GM12872 (cell line): ENCODE measurements at regions not wholly inside any gene's neighbourhood (a gene's known extent, or its start where the extent isn't known, plus 50 kb on each side); places are given as distances from the start of the nearest gene placed in this dataset.

Source experiments
- CTCF ChIP-seq: IDR thresholded peaks from 3 replicates; pipeline ENCODE4 v1.5.1; 2011; ENCODE audit warnings: low read depth, mild to moderate bottlenecking, low read length, moderate library complexity; ENCODE audit not compliant: insufficient read depth

GRCh38 chr21:35207322-35207721 is 158.2 kb upstream of the RUNX1 start:
- no peak for TF ChIP-seq CTCF

GRCh38 chr21:35206141-35207125 is 157.3 kb upstream of the RUNX1 start:
- no peak for TF ChIP-seq CTCF

GRCh38 chr21:35204850-35205541 is 155.9 kb upstream of the RUNX1 start:
- no peak for TF ChIP-seq CTCF

- no peak for TF ChIP-seq CTCF
Measured at GRCh38 chr21:35204125-35204524, 155.0 kb upstream of the RUNX1 start.

GRCh38 chr21:35203093-35203977 is 154.2 kb upstream of the RUNX1 start:
- no peak for TF ChIP-seq CTCF

GRCh38 chr21:35202431-35202830 is 153.3 kb upstream of the RUNX1 start:
- no peak for TF ChIP-seq CTCF

- TF ChIP-seq CTCF, result no peak
Measured at GRCh38 chr21:35201799-35202198, 152.7 kb upstream of the RUNX1 start.
